Karpas-422 (cell line): ENCODE measurements at regions not wholly inside any gene's neighbourhood (a gene's known extent, or its start where the extent isn't known, plus 50 kb on each side); places are given as distances from the start of the nearest gene placed in this dataset.

Source experiments
- DNase-seq: peaks from one replicate; pipeline ENCODE4 v3.0.0-alpha.2; 2015
- H2AFZ ChIP-seq: fragments of 200-600 bp; sonication (generic); 2 replicates; pipeline ENCODE4 v1.6.1; 2014; ENCODE audit warnings: antibody characterized with exemption, low read length, mixed read lengths
- H3K27ac ChIP-seq: fragments of 200-600 bp; sonication (generic); 2 replicates; pipeline ENCODE4 v1.5.1; 2014; ENCODE audit warnings: mild to moderate bottlenecking, low read length, moderate library complexity
- H3K27me3 ChIP-seq: fragments of 200-600 bp; sonication (generic); 2 replicates; pipeline ENCODE4 v1.6.1; 2014; ENCODE audit warnings: low read length, mixed read lengths
- H3K36me3 ChIP-seq: fragments of 200-600 bp; sonication (generic); 2 replicates; pipeline ENCODE4 v1.6.1; 2014; ENCODE audit warnings: low read length, mixed read lengths; ENCODE audit not compliant: insufficient read depth
- H3K4me1 ChIP-seq: fragments of 200-600 bp; sonication (generic); 2 replicates; pipeline ENCODE4 v1.6.1; 2014; ENCODE audit warnings: mild to moderate bottlenecking, low read length, mixed read lengths
- H3K4me2 ChIP-seq: fragments of 200-600 bp; sonication (generic); 2 replicates; pipeline ENCODE4 v1.6.1; 2014; ENCODE audit warnings: low read length, low read depth, mild to moderate bottlenecking; ENCODE audit not compliant: poor library complexity, severe bottlenecking
- H3K4me3 ChIP-seq: fragments of 200-600 bp; sonication (generic); 2 replicates; pipeline ENCODE4 v1.5.1; 2014; ENCODE audit warnings: mild to moderate bottlenecking, antibody characterized with exemption, low read length, mixed read lengths
- H3K79me2 ChIP-seq: fragments of 200-600 bp; sonication (generic); 2 replicates; pipeline ENCODE4 v1.6.1; 2014; ENCODE audit warnings: mild to moderate bottlenecking, low read length, mixed read lengths
- H3K9ac ChIP-seq: fragments of 200-600 bp; sonication (generic); 2 replicates; pipeline ENCODE4 v1.6.0; 2014; ENCODE audit warnings: low read length
- H3K9me2 ChIP-seq: fragments of 200-600 bp; sonication (generic), shearing (Covaris generic); replicated peaks from 2 replicates; pipeline ENCODE4 v1.6.0; 2014; ENCODE audit warnings: mild to moderate bottlenecking, low read length, moderate library complexity; ENCODE audit not compliant: insufficient read depth
- H3K9me3 ChIP-seq: fragments of 300-700, 200-600 bp; sonication (generic); 2 replicates; pipeline ENCODE4 v1.6.1; 2014; ENCODE audit warnings: low read length, mixed read lengths
- H4K20me1 ChIP-seq: fragments of 200-600 bp; sonication (generic); 2 replicates; pipeline ENCODE4 v1.6.1; 2014; ENCODE audit warnings: mild to moderate bottlenecking, antibody characterized with exemption, low read length, low read depth; ENCODE audit not compliant: insufficient read depth

DNA sequence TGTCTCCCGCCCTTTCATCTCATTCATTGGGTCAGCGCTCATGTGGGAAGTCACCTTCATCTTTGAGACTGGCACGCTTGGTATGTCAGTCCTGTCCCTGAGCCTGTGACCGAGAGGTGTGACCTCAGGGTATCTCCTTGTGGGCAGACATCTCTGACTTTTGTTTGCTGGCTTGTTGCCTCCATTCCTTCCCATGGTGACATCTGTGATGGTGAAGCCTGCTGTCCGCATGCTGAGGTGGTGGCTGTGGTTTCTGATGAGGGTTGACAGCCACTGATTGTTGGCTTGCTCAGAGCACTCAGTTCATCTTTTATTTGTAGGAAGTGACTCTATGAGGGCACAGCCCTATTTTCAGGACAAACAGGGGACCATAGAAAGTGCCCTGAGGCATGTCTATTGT lies 139.2 kb downstream of the SLC4A3 start:
- H3K4me2 ChIP-seq: no peak overlapping the region
- no peaks in the 10 kb centered on the region for H3K36me3 ChIP-seq
- H3K9ac ChIP-seq: no peak overlapping the region
- H3K4me1 ChIP-seq: no peaks in the 10 kb centered on the region
- H3K27me3 ChIP-seq: no peaks in the 10 kb centered on the region
- no peak overlapping the region for H2AFZ ChIP-seq
- H3K9me3 ChIP-seq: no peaks in the 10 kb centered on the region
- no peaks in the 10 kb centered on the region for H4K20me1 ChIP-seq
- H3K9me2 ChIP-seq: no peaks in the 10 kb centered on the region
- H3K27ac ChIP-seq: no peak overlapping the region
- H3K79me2 ChIP-seq: peaks cover 47% of the 10 kb centered on the region
- no peak for DNase-seq
- no peak overlapping the region for H3K4me3 ChIP-seq

DNA sequence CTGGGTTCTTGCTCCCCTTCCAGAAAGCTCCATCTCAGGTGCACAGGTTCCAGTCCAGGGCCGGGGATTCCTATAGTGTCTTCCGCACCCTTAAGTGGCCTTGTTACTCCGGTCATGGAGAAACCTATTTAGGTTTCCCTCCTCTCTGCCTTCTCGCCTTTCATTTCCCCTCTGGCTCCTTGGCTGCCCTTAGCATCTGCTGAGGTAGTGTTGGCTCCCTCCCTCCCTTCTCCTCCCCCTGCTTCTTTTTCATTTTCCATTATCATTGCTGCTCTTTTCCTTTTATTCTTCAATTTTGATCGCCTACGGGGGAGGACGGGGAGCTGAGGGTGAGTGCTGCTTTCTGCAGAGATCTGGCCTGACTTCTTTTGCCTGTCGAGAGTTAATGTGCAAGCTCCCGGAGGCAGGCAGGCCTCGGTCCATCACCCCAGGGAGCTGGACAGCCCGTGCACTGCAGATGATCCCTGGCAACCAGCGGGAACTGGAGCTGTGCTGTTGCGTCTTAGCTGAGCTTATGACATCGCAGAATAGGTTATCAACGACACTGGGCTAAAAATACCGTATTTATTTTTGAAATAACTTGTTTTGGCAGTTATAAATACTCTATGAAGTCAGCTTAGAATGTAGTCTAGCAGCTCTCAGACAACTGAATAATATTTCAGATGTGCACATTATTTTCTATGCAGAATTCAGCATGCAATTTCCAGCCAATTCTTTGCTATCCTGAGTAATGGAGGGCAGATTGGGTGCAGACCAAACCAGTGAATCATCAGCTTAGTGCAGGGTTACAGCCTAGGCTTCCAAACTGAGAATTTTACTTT lies 141.9 kb downstream of the SLC4A3 start:
- Histone ChIP-seq H3K4me3 (no peak overlapping the region), H3K4me1 (no peaks in the 10 kb centered on the region), H3K36me3 (no peaks in the 10 kb centered on the region), H3K9ac (no peak overlapping the region), H3K9me2 (no peaks in the 10 kb centered on the region), H4K20me1 (no peaks in the 10 kb centered on the region), H3K4me2 (no peak overlapping the region), H3K27me3 (no peaks in the 10 kb centered on the region), H2AFZ (no peak overlapping the region), H3K79me2 (peaks cover 51% of the 10 kb centered on the region), H3K27ac (no peak overlapping the region), H3K9me3 (no peaks in the 10 kb centered on the region)
- no peak for DNase-seq

DNA sequence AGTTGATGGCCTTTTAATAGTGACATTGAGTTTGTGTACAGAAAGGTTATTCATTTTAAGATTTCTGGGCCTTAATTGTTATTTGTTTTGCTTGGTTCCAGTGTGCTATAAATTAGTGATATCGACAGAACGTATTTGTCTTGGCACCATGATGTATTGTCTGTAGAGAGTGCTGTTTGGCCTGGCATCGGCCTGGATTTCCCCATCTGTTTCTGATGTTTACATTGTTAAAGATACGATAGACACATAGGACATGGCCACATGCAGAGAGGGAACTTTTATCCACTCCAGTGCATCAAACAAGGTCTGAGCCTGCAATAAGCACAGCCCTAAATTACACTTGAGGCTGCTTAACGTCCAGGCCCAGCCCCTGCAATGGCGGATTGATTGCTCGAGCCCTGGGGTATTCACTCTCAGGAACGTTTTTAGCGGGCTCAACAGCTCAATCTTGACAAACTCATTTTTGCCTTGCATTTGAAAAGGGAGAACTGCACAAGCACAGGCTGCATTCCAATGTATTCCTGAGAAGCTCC lies 144.7 kb downstream of the SLC4A3 start:
- Histone ChIP-seq H3K27me3 (no peaks in the 10 kb centered on the region), H4K20me1 (no peaks in the 10 kb centered on the region), H3K27ac (no peak overlapping the region), H3K9ac (no peak overlapping the region), H3K36me3 (no peaks in the 10 kb centered on the region), H2AFZ (no peak overlapping the region), H3K9me3 (no peaks in the 10 kb centered on the region), H3K4me2 (no peak overlapping the region), H3K79me2 (peaks cover 51% of the 10 kb centered on the region), H3K4me1 (no peaks in the 10 kb centered on the region), H3K9me2 (no peaks in the 10 kb centered on the region), H3K4me3 (no peak overlapping the region)
- no peak for DNase-seq

DNA sequence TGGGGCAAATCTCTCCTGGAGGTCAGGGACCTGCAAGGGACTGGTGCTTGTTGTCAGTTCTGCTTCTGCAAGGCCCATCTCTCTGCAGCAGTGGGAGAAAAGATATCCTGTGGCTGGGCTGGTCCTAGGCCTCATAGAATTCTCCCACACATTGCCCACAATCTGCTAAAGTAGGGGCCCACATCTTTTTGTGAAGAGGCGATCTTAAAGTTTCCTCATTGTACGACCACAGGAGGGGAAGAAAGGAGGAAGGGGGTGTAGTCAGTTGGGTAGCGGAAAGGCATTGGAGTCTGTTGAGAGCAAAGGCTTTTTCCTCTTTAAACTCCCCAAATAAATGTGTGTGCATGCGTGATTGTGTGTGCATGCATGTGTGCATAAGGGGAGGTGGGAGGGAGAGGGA lies 145.3 kb downstream of the SLC4A3 start:
- Histone ChIP-seq H3K4me2 (no peak overlapping the region), H3K4me1 (no peaks in the 10 kb centered on the region)
- no peak for DNase-seq

DNA sequence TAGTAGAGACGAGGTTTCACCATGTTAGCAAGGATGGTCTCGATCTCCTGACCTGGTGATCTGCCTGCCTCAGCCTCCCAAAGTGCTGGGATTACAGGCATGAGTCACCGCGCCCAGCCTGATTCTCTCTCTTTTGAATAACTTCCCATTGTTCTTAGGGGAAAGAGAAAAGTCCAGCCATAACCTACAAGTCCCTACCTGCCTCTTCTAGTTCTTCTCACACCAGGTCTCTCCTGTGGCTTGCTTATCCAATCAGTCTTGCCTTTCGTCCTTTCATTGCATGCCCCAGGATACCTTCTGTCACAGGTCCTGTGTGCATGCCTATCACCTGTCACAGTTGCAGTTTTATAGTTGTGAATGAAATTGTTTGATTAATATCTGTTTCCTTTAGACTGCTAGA lies 148.1 kb downstream of the SLC4A3 start:
- H3K36me3 ChIP-seq: no peaks in the 10 kb centered on the region
- H2AFZ ChIP-seq: no peak overlapping the region
- H3K9me3 ChIP-seq: no peaks in the 10 kb centered on the region
- H3K9me2 ChIP-seq: no peaks in the 10 kb centered on the region
- no peak overlapping the region for H3K27ac ChIP-seq
- no peaks in the 10 kb centered on the region for H3K27me3 ChIP-seq
- H3K79me2 ChIP-seq: peaks cover 65% of the 10 kb centered on the region
- no peak overlapping the region for H3K4me2 ChIP-seq
- H3K4me1 ChIP-seq: no peaks in the 10 kb centered on the region
- H3K4me3 ChIP-seq: no peak overlapping the region
- DNase-seq: no peak
- H4K20me1 ChIP-seq: no peaks in the 10 kb centered on the region
- no peak overlapping the region for H3K9ac ChIP-seq

More for the DNA sequence above, 145.3 kb downstream of the SLC4A3 start:
- H4K20me1 ChIP-seq: no peaks in the 10 kb centered on the region
- no peaks in the 10 kb centered on the region for H3K27me3 ChIP-seq
- H3K9me2 ChIP-seq: no peaks in the 10 kb centered on the region
- H3K9ac ChIP-seq: no peak overlapping the region
- H3K4me3 ChIP-seq: no peak overlapping the region
- no peak overlapping the region for H2AFZ ChIP-seq
- no peak overlapping the region for H3K27ac ChIP-seq
- H3K36me3 ChIP-seq: no peaks in the 10 kb centered on the region
- H3K79me2 ChIP-seq: peaks cover 53% of the 10 kb centered on the region
- no peaks in the 10 kb centered on the region for H3K9me3 ChIP-seq

DNA sequence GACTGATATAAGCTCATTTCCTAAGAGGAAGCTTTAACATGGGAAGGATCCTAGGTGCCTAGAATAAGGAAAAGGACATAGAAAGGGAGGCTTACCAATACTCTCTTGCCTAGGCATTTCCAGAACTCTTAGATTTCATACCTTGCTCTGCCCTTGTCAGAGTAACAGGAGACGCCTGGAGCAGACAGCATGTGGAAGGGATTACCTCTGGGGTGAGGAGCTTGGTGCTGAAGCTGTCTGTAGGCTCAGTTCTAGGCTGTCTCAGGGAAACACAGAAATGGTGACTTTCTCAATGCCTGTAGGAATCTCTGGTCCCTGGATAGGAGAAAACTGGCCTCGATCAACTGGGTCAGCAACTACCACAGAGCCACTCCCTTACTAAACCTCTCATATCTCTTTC lies 150.0 kb downstream of the SLC4A3 start:
- Histone ChIP-seq H3K27me3 (no peaks in the 10 kb centered on the region), H3K27ac (no peak overlapping the region), H3K9ac (no peak overlapping the region), H2AFZ (no peak overlapping the region), H3K4me3 (no peak overlapping the region), H3K4me2 (no peak overlapping the region), H3K4me1 (no peaks in the 10 kb centered on the region), H3K36me3 (no peaks in the 10 kb centered on the region), H3K9me2 (no peaks in the 10 kb centered on the region), H4K20me1 (no peaks in the 10 kb centered on the region), H3K9me3 (no peaks in the 10 kb centered on the region), H3K79me2 (peaks cover 69% of the 10 kb centered on the region)
- no peak for DNase-seq

DNA sequence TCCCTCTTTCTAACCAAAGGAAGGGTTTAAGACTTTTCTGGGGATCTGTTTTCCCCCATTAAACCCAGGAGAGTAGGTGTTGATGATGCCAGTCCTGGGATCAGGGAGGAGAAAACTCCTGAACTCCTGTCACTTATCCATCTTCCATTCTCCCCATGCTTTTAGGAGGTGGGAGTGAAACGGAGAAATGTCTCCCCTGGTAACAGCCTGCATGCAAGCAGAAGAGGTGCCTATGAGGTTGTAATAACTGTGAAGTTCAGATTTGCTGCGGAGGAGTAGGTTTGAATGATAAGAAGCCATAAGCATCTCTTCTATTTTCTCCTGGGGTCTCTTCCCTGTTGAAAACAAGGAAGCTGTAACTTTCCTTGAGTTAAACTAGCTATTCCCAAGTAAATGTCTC lies 150.8 kb downstream of the SLC4A3 start:
- peaks cover 72% of the 10 kb centered on the region for H3K79me2 ChIP-seq
- no peaks in the 10 kb centered on the region for H3K27me3 ChIP-seq
- no peaks in the 10 kb centered on the region for H3K4me1 ChIP-seq
- H3K9ac ChIP-seq: no peak overlapping the region
- no peak for DNase-seq
- no peaks in the 10 kb centered on the region for H3K9me2 ChIP-seq
- H4K20me1 ChIP-seq: no peaks in the 10 kb centered on the region
- no peak overlapping the region for H3K27ac ChIP-seq
- no peak overlapping the region for H3K4me2 ChIP-seq
- no peak overlapping the region for H2AFZ ChIP-seq
- no peaks in the 10 kb centered on the region for H3K9me3 ChIP-seq
- H3K4me3 ChIP-seq: no peak overlapping the region
- H3K36me3 ChIP-seq: no peaks in the 10 kb centered on the region

DNA sequence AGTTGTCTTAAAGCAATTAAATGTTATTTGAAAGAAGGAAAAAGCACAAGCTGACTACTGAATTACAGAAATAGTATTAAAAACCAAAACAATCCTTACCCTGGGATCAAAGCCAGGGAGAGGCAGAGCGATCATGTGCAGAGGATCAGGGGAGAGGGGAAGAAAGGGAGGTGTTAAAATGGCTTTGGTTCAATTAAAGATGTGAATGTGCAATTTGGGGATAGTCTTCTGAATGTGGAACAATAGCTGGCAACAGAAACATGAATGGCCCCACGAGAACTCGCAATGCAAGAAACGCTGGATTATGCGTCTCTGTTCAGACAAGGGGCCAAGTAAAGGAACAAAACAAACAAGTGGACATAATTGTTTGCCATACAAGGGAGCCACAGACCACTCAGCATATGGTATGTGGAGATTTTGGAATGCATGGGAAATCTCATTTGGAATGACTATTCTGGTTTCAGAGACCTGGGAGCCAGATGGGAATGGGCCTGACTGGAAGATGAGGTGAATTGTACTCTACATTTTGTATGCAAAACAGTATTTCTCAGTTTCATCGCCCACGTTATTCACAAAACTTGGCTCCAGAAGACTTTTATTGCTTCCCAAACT lies 155.4 kb downstream of the SLC4A3 start:
- Histone ChIP-seq H4K20me1 (no peaks in the 10 kb centered on the region), H3K79me2 (peaks cover 81% of the 10 kb centered on the region), H3K27ac (no peak overlapping the region), H3K4me1 (no peaks in the 10 kb centered on the region), H3K36me3 (no peaks in the 10 kb centered on the region), H3K27me3 (no peaks in the 10 kb centered on the region), H3K4me2 (no peak overlapping the region), H3K9me2 (no peaks in the 10 kb centered on the region), H2AFZ (no peak overlapping the region), H3K9me3 (no peaks in the 10 kb centered on the region), H3K4me3 (no peak overlapping the region), H3K9ac (no peak overlapping the region)
- DNase-seq: no peak
